Gastrocnemius medialis (tissue), 4 donors: ENCODE measurements at regions not wholly inside any gene's neighbourhood (a gene's known extent, or its start where the extent isn't known, plus 50 kb on each side); places are given as distances from the start of the nearest gene placed in this dataset.

Source experiments
- ATAC-seq, 2 donors: fragments of 150-250 bp; one replicate each; pipeline ENCODE4 v1.9.1; 2016
- DNase-seq, 2 donors: peaks; one replicate each; pipeline ENCODE4 v3.0.0-alpha.2; 2019
- H3K27ac ChIP-seq, 4 donors: fragments of 200-600 bp; sonication (generic); 1 replicate in 1 of 4; 2 replicates in 3 of 4; pipeline ENCODE4 v1.5.1; 2016 to 2018; ENCODE audit warnings: mild to moderate bottlenecking in 2 of 4, moderate library complexity in 1 of 4
- H3K27me3 ChIP-seq, 3 donors: fragments of 200-600 bp; sonication (generic) in 2 of 3; 1 replicate in 1 of 3; 2 replicates in 2 of 3; pipeline versions ENCODE4 v1.5.1 to v1.6.0; 2016 to 2019; ENCODE audit warnings: mild to moderate bottlenecking in 1 of 3, moderate library complexity in 1 of 3
- H3K36me3 ChIP-seq, 2 donors: fragments of 200-600 bp; sonication (generic) in 1 of 2; one replicate each; pipeline ENCODE4 v1.5.1; 2017 to 2018
- H3K4me1 ChIP-seq, 2 donors: fragments of 200-600 bp; sonication (generic) in 1 of 2; one replicate each; pipeline ENCODE4 v1.5.1; 2016 to 2017; ENCODE audit warnings: mild to moderate bottlenecking in 2 of 2
- H3K4me3 ChIP-seq, 4 donors: fragments of 200-600 bp; sonication (generic) in 3 of 4; 1 replicate in 1 of 4; 2 replicates in 3 of 4; pipeline ENCODE4 v1.5.1; 2016 to 2019; ENCODE audit warnings: mild to moderate bottlenecking in 2 of 4
- H3K9me3 ChIP-seq, 3 donors: fragments of 200-600 bp; sonication (generic) in 2 of 3; 1 replicate in 1 of 3; 2 replicates in 2 of 3; pipeline ENCODE4 v1.5.1; 2016 to 2019
- CTCF ChIP-seq, 5 experiments: fragments of 450-650 bp in 3 of 5; fragments of 200-600 bp in 2 of 5; sonication (generic) in 2 of 5; IDR thresholded peaks in 4 of 5; conservative IDR thresholded peaks in 1 of 5; 1 replicate in 4 of 5; 2 replicates in 1 of 5; pipeline ENCODE4 v1.5.1; 2016 to 2019; ENCODE audit warnings: antibody characterized with exemption in 5 of 5, mild to moderate bottlenecking in 3 of 5, moderate library complexity in 3 of 5
- POLR2A ChIP-seq, 2 donors: fragments of 450-650 bp; IDR thresholded peaks; one replicate each; pipeline ENCODE4 v1.6.1; 2017; ENCODE audit warnings: antibody characterized with exemption in 2 of 2, mild to moderate bottlenecking in 2 of 2, moderate library complexity in 2 of 2
- in situ Hi-C, 4 donors: fragments of 200-750 bp; cut with MboI; loops; one replicate each; pipeline versions ENCODE4 v1.15.0 to v1.8.0; 2017; ENCODE audit warnings: low sequenced_read_pairs in 4 of 4
- intact Hi-C: fragments of 100-400 bp; cut with DNase I; formaldehyde crosslinking; loops from one replicate; pipeline ENCODE4 v1.15.1; 2023; ENCODE audit warnings: low total_unique reads

DNA sequence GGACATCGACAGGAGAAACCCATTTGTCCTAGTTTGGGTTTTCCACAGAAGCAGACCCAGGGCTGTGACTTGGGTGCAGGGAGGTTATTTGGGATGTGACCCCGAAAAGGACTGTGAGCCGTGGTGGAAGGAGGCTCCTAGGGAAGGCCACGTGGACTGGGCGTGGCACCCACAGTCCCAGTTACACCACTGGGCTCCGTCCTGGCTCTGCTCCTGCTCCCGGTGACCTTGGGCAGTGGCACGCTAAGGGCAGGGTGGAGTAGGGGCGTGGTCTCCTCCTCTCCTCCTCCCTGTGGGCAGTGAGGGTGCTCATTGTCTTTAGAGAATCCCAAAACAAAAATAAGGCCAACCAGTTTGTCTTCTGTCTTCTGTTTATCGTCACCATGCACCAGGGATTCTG, 190.1 kb downstream of the GADD45G start:
- DNase-seq (peak in 1 of 2 donors; percentile 6), ATAC-seq (no peak)
- Histone ChIP-seq H3K4me1 (no peaks in the 10 kb centered on the region), H3K27ac (no peak overlapping the region), H3K4me3 (no peak overlapping the region), H3K27me3 (no peaks in the 10 kb centered on the region), H3K36me3 (no peaks in the 10 kb centered on the region), H3K9me3 (no peaks in the 10 kb centered on the region)
- in situ Hi-C loops = loop anchor here in 1 of 4 donors (25.0 kb wide), 1 partner anchor 292 kb away; no protein-coding TSS in a partner anchor
- TF ChIP-seq POLR2A (IDR thresholded peaks at IDR 0.05) (no peak), CTCF (IDR thresholded peaks at IDR 0.05 in 4 of 5, conservative IDR thresholded peaks at IDR 0.05 in 1 of 5) (no peak)
- intact Hi-C loops = loop anchor here (10.0 kb wide), 1 partner anchor 240 kb away; no protein-coding TSS in a partner anchor

DNA sequence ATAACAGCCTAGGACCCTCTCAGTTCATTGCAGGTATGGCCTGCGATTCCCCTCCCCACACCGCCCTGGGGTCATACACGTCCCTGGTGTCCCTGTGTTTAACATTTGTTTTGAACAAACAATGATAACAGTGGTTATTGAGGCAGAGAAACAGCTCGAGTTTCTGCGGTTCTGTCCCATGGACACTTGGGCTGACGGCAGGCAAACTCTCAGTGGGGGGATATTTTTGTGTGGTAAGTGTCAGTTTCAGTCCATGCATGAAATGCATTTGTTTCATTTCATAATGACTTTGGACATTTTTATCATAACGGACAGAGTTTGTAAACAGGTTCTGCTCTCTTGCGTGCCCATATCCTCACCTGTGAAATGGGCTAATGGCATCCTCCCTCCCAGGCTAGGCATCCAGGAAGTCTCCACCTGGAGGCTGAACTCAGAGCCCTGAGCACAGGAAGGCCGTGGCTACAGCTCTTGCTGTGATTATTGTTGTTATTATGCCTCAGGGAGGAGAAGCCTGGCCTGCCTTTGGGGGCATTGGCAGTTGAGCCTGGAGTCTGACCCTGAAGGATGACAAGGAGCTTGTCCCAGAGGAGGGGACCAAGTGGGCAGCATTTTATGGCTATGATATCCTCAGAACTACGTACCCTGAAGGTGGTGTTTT, 190.9 kb downstream of the GADD45G start:
- Histone ChIP-seq H3K4me1 (no peaks in the 10 kb centered on the region), H3K27me3 (no peaks in the 10 kb centered on the region), H3K36me3 (no peaks in the 10 kb centered on the region), H3K9me3 (no peaks in the 10 kb centered on the region), H3K4me3 (no peak overlapping the region), H3K27ac (no peak overlapping the region)
- in situ Hi-C loops (loop anchor here in 1 of 4 donors (25.0 kb wide), 1 partner anchor 292 kb away; no protein-coding TSS in a partner anchor), intact Hi-C loops (loop anchor here (10.0 kb wide), 1 partner anchor 239 kb away; no protein-coding TSS in a partner anchor)
- peak in 1 of 2 donors; percentile 2 for DNase-seq
- ATAC-seq = no peak
- TF ChIP-seq CTCF (IDR thresholded peaks at IDR 0.05 in 4 of 5, conservative IDR thresholded peaks at IDR 0.05 in 1 of 5) (no peak), POLR2A (IDR thresholded peaks at IDR 0.05) (no peak)

DNA sequence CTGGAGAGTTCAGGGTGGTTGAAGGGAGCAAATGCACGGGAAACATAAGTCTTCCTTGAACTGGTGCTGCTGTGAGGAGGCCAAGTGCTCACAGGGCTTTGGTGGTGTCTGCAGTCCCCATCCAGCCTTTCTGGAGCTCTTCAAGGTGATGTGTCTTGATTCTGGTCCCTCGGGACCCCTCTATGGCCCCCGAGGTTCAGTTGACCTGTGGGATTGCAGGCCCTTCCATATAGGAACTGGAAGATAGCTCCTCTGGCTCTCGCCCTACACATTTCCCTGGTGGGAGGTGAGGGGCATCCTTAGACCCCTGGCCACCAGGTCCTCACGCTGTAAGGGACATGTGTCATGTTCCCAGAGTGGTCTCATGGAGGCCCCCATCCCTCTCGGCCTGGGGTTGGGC, 191.8 kb downstream of the GADD45G start:
- DNase-seq = no peak
- no peak for TF ChIP-seq POLR2A (IDR thresholded peaks at IDR 0.05)
- no peak for TF ChIP-seq CTCF (IDR thresholded peaks at IDR 0.05 in 4 of 5, conservative IDR thresholded peaks at IDR 0.05 in 1 of 5)
- Histone ChIP-seq H3K4me3 (no peak overlapping the region), H3K27ac (no peak overlapping the region), H3K4me1 (no peaks in the 10 kb centered on the region), H3K36me3 (no peaks in the 10 kb centered on the region), H3K27me3 (no peaks in the 10 kb centered on the region), H3K9me3 (no peaks in the 10 kb centered on the region)
- intact Hi-C loops = loop anchor here (10.0 kb wide), 1 partner anchor 238 kb away; no protein-coding TSS in a partner anchor
- in situ Hi-C loops = loop anchor here in 1 of 4 donors (25.0 kb wide), 1 partner anchor 291 kb away; no protein-coding TSS in a partner anchor
- ATAC-seq = no peak

- Histone ChIP-seq H3K4me1 (peaks cover 0 to 2% of the 10 kb centered on the region in 2 donors), H3K9me3 (no peaks in the 10 kb centered on the region), H3K27ac (no peak overlapping the region), H3K36me3 (no peaks in the 10 kb centered on the region), H3K4me3 (no peak overlapping the region), H3K27me3 (no peaks in the 10 kb centered on the region)
- in situ Hi-C loops (loop anchor here in 1 of 4 donors (25.0 kb wide), 1 partner anchor 290 kb away; no protein-coding TSS in a partner anchor), intact Hi-C loops (loop anchor here (10.0 kb wide), 1 partner anchor 238 kb away; no protein-coding TSS in a partner anchor)
- TF ChIP-seq POLR2A (IDR thresholded peaks at IDR 0.05) (no peak), CTCF (IDR thresholded peaks at IDR 0.05 in 4 of 5, conservative IDR thresholded peaks at IDR 0.05 in 1 of 5) (no peak)
- DNase-seq = no peak
- ATAC-seq = no peak
Measured at GRCh38 chr9:89797255-89797654, 192.4 kb downstream of the GADD45G start.
